A673 (cell line): ENCODE measurements at regions not wholly inside any gene's neighbourhood (a gene's known extent, or its start where the extent isn't known, plus 50 kb on each side); places are given as distances from the start of the nearest gene placed in this dataset.

Experiments used
- BruUV-seq: library from RNA; stranded (reverse); fragments of 400-500 nt; replicated peaks from 2 replicates; lab custom pipeline; 2021; lab: Mats Ljungman, UMichigan
- CTCF ChIA-PET: fragments of 300-600 bp; sonication (Branson Sonifier 250); formaldehyde crosslinking; loops from one replicate; lab custom pipeline; 2022; ENCODE audit warnings: antibody characterized with exemption; lab: Charles Lee
- POLR2A ChIA-PET: fragments of 300-600 bp; sonication (Branson Sonifier 250); formaldehyde crosslinking; loops from one replicate; lab custom pipeline; 2022; ENCODE audit warnings: antibody characterized with exemption; ENCODE audit not compliant: low non-redundant PET; lab: Charles Lee
- DNase-seq: peaks from one replicate; pipeline ENCODE4 v3.0.0-alpha.2; 2015; ENCODE audit warnings: low spot score
- H3K27ac ChIP-seq: fragments of 200-600 bp; sonication (generic); 2 replicates; pipeline ENCODE4 v1.5.1; 2016; ENCODE audit warnings: mixed run types, low read depth, mild to moderate bottlenecking, mixed read lengths, antibody characterized with exemption, low read length; ENCODE audit not compliant: poor library complexity, severe bottlenecking
- H3K27me3 ChIP-seq: fragments of 200-600 bp; sonication (generic); replicated peaks from 2 replicates; pipeline ENCODE4 v1.6.1; 2017; ENCODE audit warnings: mixed run types, low read depth, mild to moderate bottlenecking, mixed read lengths, antibody characterized with exemption, low read length; ENCODE audit not compliant: insufficient read depth, poor library complexity
- H3K36me3 ChIP-seq: fragments of 200-600 bp; sonication (generic); 2 replicates; pipeline ENCODE4 v1.6.1; 2016; ENCODE audit warnings: mixed run types, mild to moderate bottlenecking, mixed read lengths, antibody characterized with exemption, low read length; ENCODE audit not compliant: insufficient read depth, poor library complexity, severe bottlenecking
- H3K4me1 ChIP-seq: fragments of 200-600 bp; sonication (generic); 2 replicates; pipeline ENCODE4 v1.6.1; 2017; ENCODE audit warnings: mixed run types, mild to moderate bottlenecking, mixed read lengths, antibody characterized with exemption, low read length; ENCODE audit not compliant: insufficient read depth, poor library complexity, severe bottlenecking
- H3K4me3 ChIP-seq: fragments of 200-600 bp; sonication (generic); 2 replicates; pipeline ENCODE4 v1.5.1; 2016; ENCODE audit warnings: low read depth, mixed run types, mild to moderate bottlenecking, mixed read lengths, low read length; ENCODE audit not compliant: poor library complexity, severe bottlenecking
- H3K9me3 ChIP-seq: fragments of 200-600 bp; sonication (generic); 2 replicates; pipeline ENCODE4 v1.6.1; 2016; ENCODE audit warnings: mixed run types, low read depth, mild to moderate bottlenecking, mixed read lengths, antibody characterized with exemption, low read length; ENCODE audit not compliant: poor library complexity, severe bottlenecking
- EZH2 ChIP-seq: fragments of 200-600 bp; sonication (generic); IDR thresholded peaks from 2 replicates; pipeline ENCODE4 v1.6.1; 2017; ENCODE audit warnings: borderline replicate concordance, low read depth, mild to moderate bottlenecking, mixed read lengths, antibody characterized with exemption, low read length; ENCODE audit not compliant: poor library complexity, severe bottlenecking
- intact Hi-C: fragments of 100-400 bp; cut with micrococcal nuclease; formaldehyde crosslinking; loops from one replicate; pipeline ENCODE4 v1.10.0; 2022; ENCODE audit not compliant: unreplicated experiment
- TF ChIP-seq, protein P1 (sequence below): fragments of 300-800, 200-600 bp; sonication (generic); conservative IDR thresholded peaks from 2 replicates; pipeline ENCODE4 v1.5.1; 2017; ENCODE audit warnings: low read depth, mild to moderate bottlenecking, antibody characterized with exemption, low read length, moderate library complexity, mixed read lengths

DNA sequence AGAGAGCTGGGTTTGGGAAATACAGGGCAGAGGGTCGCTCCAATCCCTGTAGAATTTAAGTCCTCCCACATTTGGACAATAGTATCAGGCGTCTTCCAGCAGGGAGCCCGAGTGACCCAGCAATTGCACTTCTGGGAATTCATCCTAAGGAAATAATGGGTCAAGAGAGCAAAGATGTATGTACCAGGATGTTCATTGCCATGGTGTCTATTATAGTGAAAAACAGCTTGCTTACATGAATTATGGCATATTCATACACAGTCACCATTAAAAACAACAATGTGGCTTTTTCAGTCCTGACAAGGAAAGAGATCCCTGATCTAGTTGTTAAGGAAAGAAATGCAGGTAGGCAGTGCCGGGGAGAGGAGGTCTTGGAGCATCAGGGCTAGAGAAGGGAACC, 167.7 kb downstream of the PJA1 start:
- BruUV-seq, result no TSS peak
- no peaks in the 10 kb centered on the region for H3K4me1 ChIP-seq
- peaks cover 3% of the 10 kb centered on the region for H3K27me3 ChIP-seq
- ChIA-PET CTCF (no interaction called here), POLR2A (no interaction called here)
- H3K4me3 ChIP-seq, result no peak overlapping the region
- no peaks in the 10 kb centered on the region for H3K36me3 ChIP-seq
- DNase-seq, result no peak
- no peak overlapping the region for H3K27ac ChIP-seq
- intact Hi-C loops, result no loop called here
- no peaks in the 10 kb centered on the region for H3K9me3 ChIP-seq
- no peak for TF ChIP-seq EZH2
- TF ChIP-seq, protein P1, sequence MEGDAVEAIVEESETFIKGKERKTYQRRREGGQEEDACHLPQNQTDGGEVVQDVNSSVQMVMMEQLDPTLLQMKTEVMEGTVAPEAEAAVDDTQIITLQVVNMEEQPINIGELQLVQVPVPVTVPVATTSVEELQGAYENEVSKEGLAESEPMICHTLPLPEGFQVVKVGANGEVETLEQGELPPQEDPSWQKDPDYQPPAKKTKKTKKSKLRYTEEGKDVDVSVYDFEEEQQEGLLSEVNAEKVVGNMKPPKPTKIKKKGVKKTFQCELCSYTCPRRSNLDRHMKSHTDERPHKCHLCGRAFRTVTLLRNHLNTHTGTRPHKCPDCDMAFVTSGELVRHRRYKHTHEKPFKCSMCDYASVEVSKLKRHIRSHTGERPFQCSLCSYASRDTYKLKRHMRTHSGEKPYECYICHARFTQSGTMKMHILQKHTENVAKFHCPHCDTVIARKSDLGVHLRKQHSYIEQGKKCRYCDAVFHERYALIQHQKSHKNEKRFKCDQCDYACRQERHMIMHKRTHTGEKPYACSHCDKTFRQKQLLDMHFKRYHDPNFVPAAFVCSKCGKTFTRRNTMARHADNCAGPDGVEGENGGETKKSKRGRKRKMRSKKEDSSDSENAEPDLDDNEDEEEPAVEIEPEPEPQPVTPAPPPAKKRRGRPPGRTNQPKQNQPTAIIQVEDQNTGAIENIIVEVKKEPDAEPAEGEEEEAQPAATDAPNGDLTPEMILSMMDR, result no peak

DNA sequence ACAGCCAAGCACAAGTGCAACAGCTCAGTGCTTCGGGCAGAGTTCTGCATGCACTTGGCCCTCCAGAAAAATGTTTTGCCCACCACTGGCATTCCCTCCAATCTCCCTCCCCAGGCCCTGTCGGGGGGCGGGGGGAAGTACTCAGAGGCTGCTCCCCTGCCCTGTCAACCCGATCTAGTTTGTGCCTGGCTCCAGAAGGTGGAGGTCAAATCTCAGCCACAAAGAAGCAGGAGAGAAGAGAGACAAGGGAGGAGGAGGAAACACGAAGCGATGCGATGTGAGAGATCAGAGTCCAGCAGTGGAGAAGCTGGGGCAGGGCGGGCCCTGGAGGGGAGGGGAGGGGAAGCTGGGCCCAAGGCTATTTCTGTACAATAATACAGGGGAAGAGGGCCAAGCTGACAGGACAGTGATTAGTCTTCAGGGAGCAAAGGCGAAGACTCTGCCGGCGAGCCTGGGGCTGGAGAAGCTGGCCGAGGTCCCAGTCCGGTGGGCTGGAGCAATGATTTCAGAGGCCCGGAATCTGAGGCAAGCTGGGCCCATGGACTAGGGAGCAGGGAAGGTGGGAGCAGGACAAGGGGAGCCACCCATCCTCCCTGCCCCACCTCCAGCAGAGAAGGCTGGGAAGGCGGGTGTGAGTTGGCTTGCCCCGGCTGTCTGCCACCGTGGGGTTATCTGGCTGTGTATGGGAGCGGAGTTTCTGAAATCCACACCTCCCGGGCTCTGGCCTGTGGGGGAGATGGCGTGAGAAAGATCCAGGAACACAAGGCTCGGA, 167.1 kb downstream of the EFNB1 start:
- ChIA-PET CTCF (no interaction called here), POLR2A (no interaction called here)
- TF ChIP-seq, protein P1, result no peak
- no peak for TF ChIP-seq EZH2
- H3K4me1 ChIP-seq, result no peaks in the 10 kb centered on the region
- no peak overlapping the region for H3K4me3 ChIP-seq
- no peak for DNase-seq
- no peaks in the 10 kb centered on the region for H3K36me3 ChIP-seq
- intact Hi-C loops, result no loop called here
- BruUV-seq, result no TSS peak
- no peak overlapping the region for H3K27ac ChIP-seq
- no peaks in the 10 kb centered on the region for H3K9me3 ChIP-seq
- H3K27me3 ChIP-seq, result no peaks in the 10 kb centered on the region

DNA sequence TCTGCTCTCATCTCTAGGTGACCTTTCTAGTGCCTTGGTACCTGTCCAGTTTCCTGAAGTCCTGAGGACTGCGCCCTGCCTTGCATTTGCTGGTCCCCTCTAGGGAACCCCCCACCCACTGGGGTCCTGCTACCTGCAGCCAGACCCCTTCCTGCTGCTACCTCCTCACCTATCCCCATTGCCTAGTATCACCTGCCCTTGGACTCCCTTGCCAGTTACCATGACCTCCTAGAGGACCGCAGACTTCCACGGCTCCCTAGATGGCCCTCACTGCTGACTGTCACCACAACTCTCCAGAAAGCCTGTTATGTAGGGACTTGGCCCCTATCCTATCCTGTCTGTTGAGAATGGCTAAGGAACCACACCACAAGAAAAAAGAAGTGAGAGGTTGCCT, 166.6 kb downstream of the EFNB1 start:
- no peaks in the 10 kb centered on the region for H3K4me1 ChIP-seq
- no TSS peak for BruUV-seq
- intact Hi-C loops, result no loop called here
- no peak overlapping the region for H3K4me3 ChIP-seq
- TF ChIP-seq, protein P1, result no peak
- TF ChIP-seq EZH2, result no peak
- ChIA-PET POLR2A (no interaction called here), CTCF (no interaction called here)
- no peaks in the 10 kb centered on the region for H3K9me3 ChIP-seq
- no peaks in the 10 kb centered on the region for H3K27me3 ChIP-seq
- no peaks in the 10 kb centered on the region for H3K36me3 ChIP-seq
- no peak overlapping the region for H3K27ac ChIP-seq
- DNase-seq, result no peak
